GM23338 (cell line): ENCODE measurements at regions not wholly inside any gene's neighbourhood (a gene's known extent, or its start where the extent isn't known, plus 50 kb on each side); places are given as distances from the start of the nearest gene placed in this dataset.

Experiments used
- ATAC-seq: fragments of 200-7000 bp; cut with Tn5 transposase; 3 replicates; pipeline ENCODE4 v1.9.1; 2020
- DNase-seq: peaks from one replicate; pipeline ENCODE4 v3.0.0-alpha.2; 2015; ENCODE audit warnings: low spot score
- H2AFZ ChIP-seq: fragments of 200-600 bp; sonication (generic); 2 replicates; pipeline ENCODE4 v1.8.0; 2016; ENCODE audit warnings: antibody characterized with exemption, mild to moderate bottlenecking, moderate library complexity
- H3F3A ChIP-seq: fragments of 200-600 bp; sonication (generic); replicated peaks from 2 replicates; pipeline ENCODE4 v1.8.0; 2017; ENCODE audit warnings: antibody characterized with exemption, mixed run types, low read depth
- H3K27ac ChIP-seq: fragments of 200-600 bp; sonication (generic); 2 replicates; pipeline ENCODE4 v1.6.1; 2016; ENCODE audit warnings: low read depth
- H3K27me3 ChIP-seq: fragments of 200-600 bp; sonication (generic); 2 replicates; pipeline ENCODE4 v1.8.0; 2016; ENCODE audit warnings: mild to moderate bottlenecking, mixed run types, moderate library complexity; ENCODE audit not compliant: insufficient read depth
- H3K36me3 ChIP-seq: fragments of 200-600 bp; sonication (generic); 2 replicates; pipeline ENCODE4 v1.8.0; 2016; ENCODE audit warnings: mild to moderate bottlenecking; ENCODE audit not compliant: insufficient read depth
- H3K4me1 ChIP-seq: fragments of 200-600 bp; sonication (generic); 2 replicates; pipeline ENCODE4 v1.8.0; 2016; ENCODE audit warnings: mild to moderate bottlenecking, moderate library complexity; ENCODE audit not compliant: insufficient read depth
- H3K4me2 ChIP-seq: fragments of 200-600 bp; sonication (generic); 2 replicates; pipeline ENCODE4 v1.7.1; 2017; ENCODE audit warnings: mixed run types
- H3K4me3 ChIP-seq: fragments of 200-600 bp; sonication (generic); 2 replicates; pipeline ENCODE4 v1.6.1; 2016; ENCODE audit warnings: mixed run types
- H3K79me2 ChIP-seq: fragments of 200-600 bp; sonication (generic); replicated peaks from 2 replicates; pipeline ENCODE4 v1.8.0; 2017; ENCODE audit warnings: mild to moderate bottlenecking; ENCODE audit not compliant: insufficient read depth
- H3K9me2 ChIP-seq: fragments of 200-600 bp; sonication (generic); 2 replicates; pipeline ENCODE4 v1.8.0; 2017; ENCODE audit not compliant: insufficient read depth
- H4K20me1 ChIP-seq: fragments of 200-600 bp; sonication (generic); replicated peaks from 2 replicates; pipeline ENCODE4 v1.8.0; 2017; ENCODE audit warnings: mild to moderate bottlenecking; ENCODE audit not compliant: insufficient read depth
- H3K27ac Mint-ChIP-seq: 2 replicates; pipeline ENCODE4 v1.8.0; 2020; ENCODE audit warnings: inconsistent platforms, mild to moderate bottlenecking, moderate library complexity, mixed read lengths
- H3K27me3 Mint-ChIP-seq: 3 replicates; pipeline ENCODE4 v1.8.0; 2022; ENCODE audit warnings: low read depth, mild to moderate bottlenecking, moderate library complexity, mixed read lengths, inconsistent platforms; ENCODE audit not compliant: insufficient read depth, poor library complexity
- H3K36me3 Mint-ChIP-seq: 3 replicates; pipeline ENCODE4 v1.8.0; 2021; ENCODE audit warnings: low read depth, mild to moderate bottlenecking, inconsistent platforms, moderate library complexity, mixed read lengths
- H3K4me1 Mint-ChIP-seq: 3 replicates; pipeline ENCODE4 v1.8.0; 2020; ENCODE audit warnings: mild to moderate bottlenecking, inconsistent platforms, mixed read lengths
- H3K4me3 Mint-ChIP-seq: 3 replicates; pipeline ENCODE4 v1.8.0; 2021; ENCODE audit warnings: moderate library complexity, mild to moderate bottlenecking, inconsistent platforms, mixed read lengths
- H3K9me3 Mint-ChIP-seq: 3 replicates; pipeline ENCODE4 v1.8.0; 2020; ENCODE audit warnings: moderate library complexity, mild to moderate bottlenecking, inconsistent platforms, mixed read lengths
- CREB1 ChIP-seq: fragments of 250-450 bp; sonication (Bioruptor Pico); IDR thresholded peaks from 2 replicates; pipeline ENCODE4 v1.5.0; 2020; ENCODE audit warnings: low read depth, mild to moderate bottlenecking, moderate library complexity
- CTCF ChIP-seq, 2 experiments: fragments of 200-600 bp in 1 of 2; sonication (generic) in 1 of 2; conservative IDR thresholded peaks; 2 replicates each; pipeline versions ENCODE4 v1.5.1 to v1.6.1; 2016 to 2017; ENCODE audit warnings: antibody characterized with exemption in 2 of 2, low read depth in 2 of 2, mild to moderate bottlenecking in 2 of 2, moderate library complexity in 1 of 2
- ETS1 ChIP-seq: IDR thresholded peaks from 2 replicates; pipeline ENCODE4 v1.6.1; 2016; ENCODE audit warnings: antibody characterized with exemption
- EZH2 ChIP-seq: fragments of 200-600 bp; sonication (generic); IDR thresholded peaks from one replicate; pipeline ENCODE4 v1.8.0; 2017; ENCODE audit warnings: antibody characterized with exemption, mild to moderate bottlenecking, low read depth; ENCODE audit not compliant: unreplicated experiment
- EZH2phosphoT487 ChIP-seq: fragments of 200-600 bp; sonication (generic); IDR thresholded peaks from one replicate; pipeline ENCODE4 v1.8.1; 2018; ENCODE audit warnings: antibody characterized with exemption; ENCODE audit not compliant: unreplicated experiment
- JUNB ChIP-seq: IDR thresholded peaks from one replicate; pipeline ENCODE4 v1.6.1; 2016; ENCODE audit warnings: antibody characterized with exemption; ENCODE audit not compliant: unreplicated experiment
- NANOG ChIP-seq: IDR thresholded peaks from 2 replicates; pipeline ENCODE4 v1.6.1; 2016; ENCODE audit warnings: antibody characterized with exemption, borderline replicate concordance
- POLR2AphosphoS5 ChIP-seq: IDR thresholded peaks from 2 replicates; pipeline ENCODE4 v1.6.1; 2016; ENCODE audit warnings: antibody characterized with exemption, low read depth
- REST ChIP-seq: IDR thresholded peaks from one replicate; pipeline ENCODE4 v1.6.1; 2018; ENCODE audit warnings: antibody characterized with exemption; ENCODE audit not compliant: unreplicated experiment
- STAT1 ChIP-seq: IDR thresholded peaks from one replicate; pipeline ENCODE4 v1.6.1; 2016; ENCODE audit warnings: antibody characterized with exemption; ENCODE audit not compliant: unreplicated experiment
- ZNF114 ChIP-seq: fragments of 250-450 bp; sonication (Bioruptor Pico); IDR thresholded peaks from 2 replicates; pipeline ENCODE4 v1.5.0; 2020; ENCODE audit warnings: mild to moderate bottlenecking, moderate library complexity
- ZNF331 ChIP-seq: fragments of 250-450 bp; sonication (Bioruptor Pico); IDR thresholded peaks from 2 replicates; pipeline ENCODE4 v1.5.0; 2020; ENCODE audit warnings: low read depth, mild to moderate bottlenecking, moderate library complexity
- ZNF462 ChIP-seq: fragments of 250-450 bp; sonication (Bioruptor Pico); IDR thresholded peaks from 2 replicates; pipeline ENCODE4 v1.5.0; 2020; ENCODE audit warnings: mild to moderate bottlenecking, moderate library complexity

DNA sequence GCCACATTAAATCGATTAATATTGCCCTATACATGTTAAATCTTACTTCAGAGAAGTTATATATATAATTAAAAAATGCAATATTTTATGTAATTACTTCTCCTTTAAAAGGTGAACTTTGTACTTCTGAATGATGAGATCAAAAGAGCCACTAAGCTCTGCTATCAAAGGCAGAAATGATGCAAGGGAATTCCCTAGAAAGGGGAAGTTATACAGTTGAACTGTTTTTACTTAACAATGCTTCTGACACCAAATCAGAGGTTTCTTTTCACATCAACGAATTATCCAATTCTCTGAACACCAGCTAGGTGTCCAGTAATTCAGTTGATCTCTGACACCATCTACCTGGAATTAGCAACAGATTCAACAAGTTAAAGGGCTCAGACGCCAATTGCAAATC, 319.9 kb upstream of the TSHZ2 start:
- no peaks in the 10 kb centered on the region for H3F3A ChIP-seq
- no peaks in the 10 kb centered on the region for H3K4me1 ChIP-seq
- no peak overlapping the region for H3K4me3 Mint-ChIP-seq
- H3K79me2 ChIP-seq, result no peaks in the 10 kb centered on the region
- ATAC-seq (no peak), DNase-seq (no peak)
- no peak overlapping the region for H2AFZ ChIP-seq
- no peaks in the 10 kb centered on the region for H3K27me3 ChIP-seq
- no peaks in the 10 kb centered on the region for H3K27me3 Mint-ChIP-seq
- H3K36me3 ChIP-seq, result no peaks in the 10 kb centered on the region
- no peak overlapping the region for H3K27ac ChIP-seq
- no peaks in the 10 kb centered on the region for H3K9me3 Mint-ChIP-seq
- no peak overlapping the region for H3K4me3 ChIP-seq
- no peak for TF ChIP-seq EZH2phosphoT487
- TF ChIP-seq STAT1, result no peak
- no peak for TF ChIP-seq JUNB
- TF ChIP-seq ZNF462 (CRISPR knock-in tag), result no peak
- TF ChIP-seq EZH2, result no peak
- no peak for TF ChIP-seq ETS1
- TF ChIP-seq CREB1 (CRISPR knock-in tag), result no peak
- TF ChIP-seq ZNF331 (CRISPR knock-in tag), result no peak
- TF ChIP-seq CTCF (conservative IDR thresholded peaks at IDR 0.05; ENCODE audit: low read depth in 2 of 2), result no peak
- TF ChIP-seq ZNF114, result no peak
- no peak for TF ChIP-seq POLR2AphosphoS5
- no peak for TF ChIP-seq REST
- TF ChIP-seq NANOG, result no peak
- H4K20me1 ChIP-seq, result no peaks in the 10 kb centered on the region
- no peaks in the 10 kb centered on the region for H3K36me3 Mint-ChIP-seq
- no peak overlapping the region for H3K27ac Mint-ChIP-seq
- no peak overlapping the region for H3K4me2 ChIP-seq
- no peaks in the 10 kb centered on the region; the same call in 1 of the 2 replicates for H3K9me2 ChIP-seq
- H3K4me1 Mint-ChIP-seq, result no peaks in the 10 kb centered on the region
